ENCODE measurements at regions not wholly inside any gene's neighbourhood (a gene's known extent, or its start where the extent isn't known, plus 50 kb on each side); places are given as distances from the start of the nearest gene placed in this dataset.

GRCh38 chr2:187263675-187264560 is 184.1 kb downstream of the CALCRL start:
- DNase-seq (ENCODE audit: low read depth): no peak
- H3K4me3 ChIP-seq (ENCODE audit: control insufficient read depth, low read depth, low read length): no peak overlapping the region
- no peak for TF ChIP-seq CTCF (IDR thresholded peaks at IDR 0.05; ENCODE audit: control insufficient read depth, insufficient read depth, low read depth, low read length, missing control alignments)

GRCh38 chr2:187261705-187262104 is 186.3 kb downstream of the CALCRL start:
- H3K4me3 ChIP-seq (ENCODE audit: control insufficient read depth, low read depth, low read length): no peak overlapping the region
- no peak for TF ChIP-seq CTCF (IDR thresholded peaks at IDR 0.05; ENCODE audit: control insufficient read depth, insufficient read depth, low read depth, low read length, missing control alignments)
- no peak for DNase-seq (ENCODE audit: low read depth)

- H3K4me3 ChIP-seq (ENCODE audit: control insufficient read depth, low read depth, low read length): no peak overlapping the region
- DNase-seq (ENCODE audit: low read depth): no peak
- no peak for TF ChIP-seq CTCF (IDR thresholded peaks at IDR 0.05; ENCODE audit: control insufficient read depth, insufficient read depth, low read depth, low read length, missing control alignments)
Observed at GRCh38 chr2:187252063-187252462, 196.0 kb downstream of the CALCRL start.

- H3K4me3 ChIP-seq (ENCODE audit: control insufficient read depth, low read depth, low read length): no peak overlapping the region
- TF ChIP-seq CTCF (IDR thresholded peaks at IDR 0.05; ENCODE audit: control insufficient read depth, insufficient read depth, low read depth, low read length, missing control alignments): no peak
- DNase-seq (ENCODE audit: low read depth): no peak
Observed at GRCh38 chr2:187250137-187250536, 197.9 kb downstream of the CALCRL start.

GRCh38 chr2:187233811-187234210 is 214.2 kb downstream of the CALCRL start:
- TF ChIP-seq CTCF (IDR thresholded peaks at IDR 0.05; ENCODE audit: control insufficient read depth, insufficient read depth, low read depth, low read length, missing control alignments): no peak
- no peak overlapping the region for H3K4me3 ChIP-seq (ENCODE audit: control insufficient read depth, low read depth, low read length)
- DNase-seq (ENCODE audit: low read depth): no peak

- TF ChIP-seq CTCF (IDR thresholded peaks at IDR 0.05; ENCODE audit: control insufficient read depth, insufficient read depth, low read depth, low read length, missing control alignments): no peak
- no peak overlapping the region for H3K4me3 ChIP-seq (ENCODE audit: control insufficient read depth, low read depth, low read length)
- no peak for DNase-seq (ENCODE audit: low read depth)
Observed at GRCh38 chr2:187232749-187233148, 215.3 kb downstream of the CALCRL start.
